ENCODE measurements at regions not wholly inside any gene's neighbourhood (a gene's known extent, or its start where the extent isn't known, plus 50 kb on each side); places are given as distances from the start of the nearest gene placed in this dataset.

- Histone ChIP-seq H3K4me1 (ENCODE audit: control insufficient read depth, insufficient read depth, low read length) (peaks cover 3% of the 10 kb centered on the region), H3K36me3 (ENCODE audit: control insufficient read depth, insufficient read depth, low read length) (no peaks in the 10 kb centered on the region), H3K9ac (ENCODE audit: extremely low read depth, low read length, poor library complexity, severe bottlenecking) (no peak overlapping the region), H3K27me3 (ENCODE audit: control insufficient read depth, insufficient read depth, low read length, poor library complexity, severe bottlenecking) (peaks cover 55% of the 10 kb centered on the region), H3K27ac (ENCODE audit: low read depth, low read length) (no peak overlapping the region), H3K9me3 (ENCODE audit: control insufficient read depth, low read length) (peaks cover 6% of the 10 kb centered on the region), H3K4me3 (ENCODE audit: low read length) (no peak overlapping the region)
- Mint-ChIP-seq H3K27me3 (ENCODE audit: insufficient read depth) (peaks cover 88% of the 10 kb centered on the region), H3K27ac (no peak overlapping the region), H3K9me3 (peaks cover 7% of the 10 kb centered on the region), H3K4me1 (peaks cover 19% of the 10 kb centered on the region), H3K36me3 (ENCODE audit: low read depth) (no peaks in the 10 kb centered on the region), H3K4me3 (no peak overlapping the region)
- TF ChIP-seq, protein P1, sequence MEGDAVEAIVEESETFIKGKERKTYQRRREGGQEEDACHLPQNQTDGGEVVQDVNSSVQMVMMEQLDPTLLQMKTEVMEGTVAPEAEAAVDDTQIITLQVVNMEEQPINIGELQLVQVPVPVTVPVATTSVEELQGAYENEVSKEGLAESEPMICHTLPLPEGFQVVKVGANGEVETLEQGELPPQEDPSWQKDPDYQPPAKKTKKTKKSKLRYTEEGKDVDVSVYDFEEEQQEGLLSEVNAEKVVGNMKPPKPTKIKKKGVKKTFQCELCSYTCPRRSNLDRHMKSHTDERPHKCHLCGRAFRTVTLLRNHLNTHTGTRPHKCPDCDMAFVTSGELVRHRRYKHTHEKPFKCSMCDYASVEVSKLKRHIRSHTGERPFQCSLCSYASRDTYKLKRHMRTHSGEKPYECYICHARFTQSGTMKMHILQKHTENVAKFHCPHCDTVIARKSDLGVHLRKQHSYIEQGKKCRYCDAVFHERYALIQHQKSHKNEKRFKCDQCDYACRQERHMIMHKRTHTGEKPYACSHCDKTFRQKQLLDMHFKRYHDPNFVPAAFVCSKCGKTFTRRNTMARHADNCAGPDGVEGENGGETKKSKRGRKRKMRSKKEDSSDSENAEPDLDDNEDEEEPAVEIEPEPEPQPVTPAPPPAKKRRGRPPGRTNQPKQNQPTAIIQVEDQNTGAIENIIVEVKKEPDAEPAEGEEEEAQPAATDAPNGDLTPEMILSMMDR (conservative IDR thresholded peaks at IDR 0.05): no peak
- no peak for DNase-seq
- 60% methylated on average over 1 of the region's 2 CpGs; no CpG with 5 or more reads in 1 of the 2 experiments for WGBS, 2 experiments (ENCODE audit: insufficient coverage in 1 of 2, insufficient read length in 1 of 2)
These were observed 73.5 kb upstream of the OR10AD1 start for GRCh38 chr12:48276621-48277020.

GRCh38 chr12:48266826-48267225 is 63.7 kb upstream of the OR10AD1 start:
- Mint-ChIP-seq H3K27ac (no peak overlapping the region), H3K36me3 (ENCODE audit: low read depth) (no peaks in the 10 kb centered on the region), H3K9me3 (no peaks in the 10 kb centered on the region), H3K27me3 (ENCODE audit: insufficient read depth) (peaks cover 76% of the 10 kb centered on the region), H3K4me3 (no peak overlapping the region), H3K4me1 (no peaks in the 10 kb centered on the region)
- H3K9me3 ChIP-seq (ENCODE audit: control insufficient read depth, low read length): no peaks in the 10 kb centered on the region
- H3K4me1 ChIP-seq (ENCODE audit: control insufficient read depth, insufficient read depth, low read length): no peaks in the 10 kb centered on the region
- no peak overlapping the region for H3K9ac ChIP-seq (ENCODE audit: extremely low read depth, low read length, poor library complexity, severe bottlenecking)
- no peak overlapping the region for H3K4me3 ChIP-seq (ENCODE audit: low read length)
- H3K27ac ChIP-seq (ENCODE audit: low read depth, low read length): no peak overlapping the region
- DNase-seq: no peak
- WGBS, 2 experiments (ENCODE audit: insufficient coverage in 1 of 2, insufficient read length in 1 of 2): 100% methylated on average over 1 of the region's 1 CpG; no CpG with 5 or more reads in 1 of the 2 experiments
- H3K36me3 ChIP-seq (ENCODE audit: control insufficient read depth, insufficient read depth, low read length): no peaks in the 10 kb centered on the region
- H3K27me3 ChIP-seq (ENCODE audit: control insufficient read depth, insufficient read depth, low read length, poor library complexity, severe bottlenecking): peaks cover 82% of the 10 kb centered on the region
- TF ChIP-seq, protein P1 (conservative IDR thresholded peaks at IDR 0.05): no peak

DNA sequence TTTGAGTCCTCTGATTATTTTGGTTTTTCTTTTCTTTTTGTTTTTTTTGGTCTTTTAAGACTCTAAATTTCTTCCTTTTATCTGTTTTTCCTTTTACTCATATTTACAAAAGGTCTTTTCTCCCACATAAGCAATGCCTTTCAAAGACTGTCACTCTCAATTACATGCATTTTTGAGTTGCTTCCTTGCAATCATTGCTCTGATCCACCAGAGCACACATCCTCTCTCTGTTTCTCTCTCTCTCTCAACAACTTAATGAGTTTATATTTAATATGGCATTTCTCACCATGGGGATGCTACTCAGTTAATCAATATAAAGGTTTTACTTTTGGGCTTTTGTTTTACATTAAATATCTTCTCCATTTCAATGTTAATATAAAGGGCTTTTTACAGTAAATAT is 62.7 kb upstream of the OR10AD1 start:
- H3K27ac ChIP-seq (ENCODE audit: low read depth, low read length): no peak overlapping the region
- Mint-ChIP-seq H3K9me3 (no peaks in the 10 kb centered on the region), H3K36me3 (ENCODE audit: low read depth) (no peaks in the 10 kb centered on the region), H3K4me3 (no peak overlapping the region), H3K27ac (no peak overlapping the region), H3K27me3 (ENCODE audit: insufficient read depth) (peaks cover 69% of the 10 kb centered on the region), H3K4me1 (no peaks in the 10 kb centered on the region)
- no peak for DNase-seq
- no peaks in the 10 kb centered on the region for H3K9me3 ChIP-seq (ENCODE audit: control insufficient read depth, low read length)
- no peaks in the 10 kb centered on the region for H3K36me3 ChIP-seq (ENCODE audit: control insufficient read depth, insufficient read depth, low read length)
- H3K27me3 ChIP-seq (ENCODE audit: control insufficient read depth, insufficient read depth, low read length, poor library complexity, severe bottlenecking): peaks cover 73% of the 10 kb centered on the region
- H3K9ac ChIP-seq (ENCODE audit: extremely low read depth, low read length, poor library complexity, severe bottlenecking): no peak overlapping the region
- no peak overlapping the region for H3K4me3 ChIP-seq (ENCODE audit: low read length)
- TF ChIP-seq, protein P1 (conservative IDR thresholded peaks at IDR 0.05): no peak
- no peaks in the 10 kb centered on the region for H3K4me1 ChIP-seq (ENCODE audit: control insufficient read depth, insufficient read depth, low read length)
